ENCODE measurements at regions not wholly inside any gene's neighbourhood (a gene's known extent, or its start where the extent isn't known, plus 50 kb on each side); places are given as distances from the start of the nearest gene placed in this dataset.
"Not testable (repeated sequence)": the region's sequence is repeated elsewhere in the genome, so short reads cannot be mapped to it uniquely, and the experiment has no call there.

- no peak for DNase-seq
Measured at GRCh38 chr2:75982719-75983118, 272.0 kb upstream of the GCFC2 start.

DNA sequence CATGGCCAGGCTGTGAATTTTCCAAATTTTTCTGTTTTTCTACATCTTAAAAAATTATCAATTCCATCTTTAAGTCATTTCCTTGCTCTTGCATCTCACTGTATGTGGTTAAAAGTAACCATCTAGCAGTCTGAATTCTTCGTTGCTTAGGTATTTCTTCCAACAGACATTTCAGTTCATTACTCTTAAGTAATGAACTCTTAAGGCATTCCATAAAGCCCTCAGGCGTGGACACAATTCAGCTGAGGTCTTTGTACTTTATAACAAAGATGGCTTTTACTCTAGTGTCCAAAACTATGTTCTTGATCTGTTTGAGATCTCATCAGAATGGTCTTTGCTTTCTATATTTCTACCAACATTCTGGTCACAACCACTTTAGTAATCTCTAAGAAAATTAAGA lies 253.9 kb upstream of the GCFC2 start:
- no peak for DNase-seq

- no peak for DNase-seq
Measured at GRCh38 chr2:75960472-75961009, 249.8 kb upstream of the GCFC2 start.

- DNase-seq, result no peak
Measured at GRCh38 chr2:75959724-75960471, 249.2 kb upstream of the GCFC2 start.

DNA sequence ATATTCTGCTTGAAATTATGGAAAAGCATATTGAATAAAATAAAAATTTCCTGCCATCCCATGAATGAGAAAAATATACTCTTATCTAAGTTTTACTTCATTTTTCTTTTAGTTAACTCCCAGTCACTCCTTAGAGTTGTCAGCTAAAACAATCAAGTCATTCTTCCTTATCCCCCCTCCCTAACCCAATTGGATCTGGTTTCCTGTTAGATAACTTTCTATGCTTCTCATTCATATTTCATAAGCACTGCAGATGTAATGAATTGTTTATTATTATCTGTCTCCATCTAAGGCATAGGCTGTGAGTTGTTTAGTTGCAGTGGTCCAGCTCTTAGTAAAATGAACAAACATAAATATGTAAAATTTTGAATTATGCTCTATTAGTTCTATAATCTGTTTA lies 244.0 kb upstream of the GCFC2 start:
- no peak for DNase-seq

GRCh38 chr2:75952173-75952572 lies 241.5 kb upstream of the GCFC2 start:
- DNase-seq, result no peak

- no peak for DNase-seq
Measured at GRCh38 chr2:75949385-75950030, 238.8 kb upstream of the GCFC2 start.

DNA sequence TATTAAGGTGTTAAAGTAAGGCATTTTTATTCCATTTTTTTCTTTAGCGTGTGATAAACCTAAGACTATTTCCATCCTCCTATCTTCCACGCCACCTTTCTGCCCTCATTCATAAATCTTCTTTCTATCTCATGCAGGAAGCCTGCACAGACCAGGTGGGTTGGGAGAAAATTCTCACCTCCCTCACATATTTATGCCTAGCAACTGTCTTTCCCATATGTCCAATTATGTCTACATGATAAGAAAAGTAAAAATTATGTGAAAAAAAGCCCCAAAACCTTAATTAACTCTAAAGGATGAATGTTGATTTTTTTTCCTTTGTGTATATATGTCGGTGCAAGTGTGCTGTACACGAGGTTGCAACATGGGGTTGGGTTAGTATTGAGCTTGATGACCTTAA lies 225.6 kb upstream of the GCFC2 start:
- DNase-seq, result no peak

- DNase-seq, result no peak
Measured at GRCh38 chr2:75932996-75933395, 222.3 kb upstream of the GCFC2 start.

DNA sequence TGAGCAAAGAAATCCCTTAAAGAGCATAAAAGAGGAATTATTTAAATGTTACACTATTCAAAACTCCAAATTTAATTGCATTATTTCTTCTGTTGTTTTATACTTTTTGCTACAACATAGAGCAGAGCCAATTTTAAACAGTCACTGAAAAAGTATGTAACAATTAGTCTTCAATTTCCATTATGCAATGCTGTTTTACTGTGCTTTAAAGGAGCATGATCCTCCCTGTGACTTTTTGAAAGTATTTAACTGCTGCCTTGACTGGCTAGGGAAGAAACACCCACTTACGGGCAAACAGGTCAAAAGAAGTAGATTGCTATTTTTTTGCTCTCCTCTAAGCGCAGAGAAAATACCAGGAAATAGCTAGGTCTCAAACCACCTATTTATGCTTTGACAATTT lies 217.4 kb upstream of the GCFC2 start:
- no peak for DNase-seq

DNA sequence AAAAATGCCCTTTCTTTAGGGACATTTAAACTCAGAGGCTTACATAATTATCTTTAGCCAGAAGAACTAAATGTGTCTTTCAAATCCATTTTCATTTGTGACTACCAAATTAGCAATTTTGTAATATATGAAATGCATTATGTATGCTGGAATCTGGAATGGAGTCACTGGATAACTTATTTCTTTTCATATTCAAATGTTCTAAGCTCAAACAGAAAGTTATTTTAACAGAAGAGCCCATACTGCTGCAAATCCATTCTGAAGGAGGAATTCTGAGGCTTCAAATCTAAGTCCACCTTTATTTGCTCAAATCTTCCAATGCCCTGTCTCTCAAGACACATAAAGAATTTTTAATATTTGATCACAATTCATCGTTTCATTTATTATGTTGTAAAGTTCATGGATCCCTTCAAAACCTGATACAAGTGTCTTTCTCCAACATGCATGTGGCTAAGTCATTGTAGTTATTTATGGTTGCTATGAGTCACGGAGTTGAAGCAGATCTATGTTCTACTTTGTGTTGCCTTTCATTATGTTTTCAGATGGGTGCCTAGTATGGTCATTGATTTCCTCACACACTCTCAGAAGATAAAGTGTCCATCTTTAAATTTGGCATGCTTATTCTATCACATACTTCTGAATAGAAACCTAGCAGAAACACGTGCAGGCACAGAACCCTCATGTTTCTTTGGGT lies 214.8 kb upstream of the GCFC2 start:
- DNase-seq, result no peak

DNA sequence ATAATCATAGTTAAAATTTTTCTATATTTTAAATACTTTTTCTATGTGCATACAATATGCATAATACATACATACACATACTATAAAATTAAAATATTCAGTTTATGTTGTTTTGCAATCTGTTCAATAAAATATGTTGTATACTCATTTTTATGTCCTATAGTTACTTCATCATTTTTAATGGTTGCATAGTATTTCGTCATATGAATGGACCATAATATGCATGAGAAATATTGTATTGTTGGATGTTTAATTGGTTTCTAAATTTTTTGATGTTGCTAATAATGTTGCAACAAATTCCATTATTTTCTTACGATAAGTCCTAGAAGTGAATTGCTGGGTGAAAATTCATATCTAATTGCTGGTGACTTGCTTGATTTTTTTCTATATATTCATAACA lies 211.5 kb upstream of the GCFC2 start:
- DNase-seq, result no peak

DNA sequence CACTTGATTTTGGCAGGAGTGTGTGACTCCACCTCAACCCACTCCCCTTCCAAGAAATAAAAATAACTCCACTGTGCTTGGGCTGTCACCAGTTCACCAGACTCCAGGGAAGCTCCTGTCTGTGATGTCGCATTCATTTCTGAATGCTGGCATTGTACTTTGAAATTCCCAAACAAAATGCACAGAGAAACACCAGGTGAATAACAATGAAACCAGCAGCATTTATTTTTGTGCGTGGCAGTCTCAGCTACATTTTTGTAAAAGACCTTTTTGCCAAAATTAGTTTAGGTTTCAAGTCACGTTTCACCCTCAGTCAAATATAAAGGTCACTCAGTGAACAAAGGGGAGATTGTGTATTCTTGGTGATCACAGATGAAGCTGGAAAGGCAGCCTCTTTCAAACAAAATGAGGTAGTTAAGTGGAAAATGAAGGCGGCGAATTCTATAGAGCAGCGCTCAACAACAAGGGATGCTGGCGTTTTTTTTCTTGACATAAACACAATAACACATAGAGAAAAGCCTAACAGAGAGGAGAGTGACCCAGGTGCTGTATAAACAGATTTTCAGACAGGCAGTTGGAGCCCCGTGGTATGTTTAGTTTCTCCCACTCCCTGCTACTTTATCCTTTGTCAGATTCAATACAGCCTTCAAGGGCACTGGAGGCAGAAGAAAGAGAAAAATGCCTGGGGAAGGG lies 210.3 kb upstream of the GCFC2 start:
- peak; percentile 68 for DNase-seq

GRCh38 chr2:75915851-75916634 lies 205.3 kb upstream of the GCFC2 start:
- DNase-seq, result no peak

- DNase-seq, result peak; percentile 40
Measured at GRCh38 chr2:75896779-75897366, 186.2 kb upstream of the GCFC2 start.

GRCh38 chr2:75894170-75894569 lies 183.5 kb upstream of the GCFC2 start:
- no peak for DNase-seq

DNA sequence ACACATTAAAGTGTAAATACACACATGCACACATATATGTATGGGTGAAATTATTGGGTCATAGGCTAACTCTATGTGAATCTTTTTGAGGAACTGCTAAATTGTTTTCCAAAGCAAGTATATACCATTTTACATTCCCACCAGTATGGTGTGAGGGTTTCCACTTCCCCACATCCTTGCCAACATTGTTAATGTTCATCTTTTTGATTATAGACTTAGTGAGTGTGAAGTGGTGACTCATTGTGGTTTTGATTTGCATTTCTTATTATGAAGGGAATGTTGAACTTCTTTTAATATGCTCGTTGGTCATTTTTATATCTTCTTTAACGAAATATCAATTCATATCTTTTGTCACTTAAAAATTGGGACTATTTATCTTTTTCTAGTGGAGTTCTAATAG lies 181.8 kb upstream of the GCFC2 start:
- no peak for DNase-seq

- no peak for DNase-seq
Measured at GRCh38 chr2:75882530-75882929, 171.8 kb upstream of the GCFC2 start.

DNA sequence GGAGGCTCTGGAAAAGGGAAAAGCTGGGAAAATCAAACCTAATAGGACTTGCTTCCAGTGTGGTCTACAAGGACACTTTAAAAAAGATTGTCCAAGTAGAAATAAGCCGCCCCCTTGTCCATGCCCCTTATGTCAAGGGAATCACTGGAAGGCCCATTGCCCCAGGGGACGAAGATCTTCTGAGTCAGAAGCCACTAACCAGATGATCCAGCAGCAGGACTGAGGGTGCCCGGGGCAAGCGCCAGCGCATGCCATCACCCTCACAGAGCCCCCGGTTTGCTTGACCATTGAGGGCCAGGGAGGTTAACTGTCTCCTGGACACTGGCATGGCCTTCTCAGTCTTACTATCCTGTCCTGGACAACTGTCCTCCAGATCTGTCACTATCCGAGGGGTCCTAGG lies 164.9 kb upstream of the GCFC2 start:
- not testable (repeated sequence) for DNase-seq

DNA sequence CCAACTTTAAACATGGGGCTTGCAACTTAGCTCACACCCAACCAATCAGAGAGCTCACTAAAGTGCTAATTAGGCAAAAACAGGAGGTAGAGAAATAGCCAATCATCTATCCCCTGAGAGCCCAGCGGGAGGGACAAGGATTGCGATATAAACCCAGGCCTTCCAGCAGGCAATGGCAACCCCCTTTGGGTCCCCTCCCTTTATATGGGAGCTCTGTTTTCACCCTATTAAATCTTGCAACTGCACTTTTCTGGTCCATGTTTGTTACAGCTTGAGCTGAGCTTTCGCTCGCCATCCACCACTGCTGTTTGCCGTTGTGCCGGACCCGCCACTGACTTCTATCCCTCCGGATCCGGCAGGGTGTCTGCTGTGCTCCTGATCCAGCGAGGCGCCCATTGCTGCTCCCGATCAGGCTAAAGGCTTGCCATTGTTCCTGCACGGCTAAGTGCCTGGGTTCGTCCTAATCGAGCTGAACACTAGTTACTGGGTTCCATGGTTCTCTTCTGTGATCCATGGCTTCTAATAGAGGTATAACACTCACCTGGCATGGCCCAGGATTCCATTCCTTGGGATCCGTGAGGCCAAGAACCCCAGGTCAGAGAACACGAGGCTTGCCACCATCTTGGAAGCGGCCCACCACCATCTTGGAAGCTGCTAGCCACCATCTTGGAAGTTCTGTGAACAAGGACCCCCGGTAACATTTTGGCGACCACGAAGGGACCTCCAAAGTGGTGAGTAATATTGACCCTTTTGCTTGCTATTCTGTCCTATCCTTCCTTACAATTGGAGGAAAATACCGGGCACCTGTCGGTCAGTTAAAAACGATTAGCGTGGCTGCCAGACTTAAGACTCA lies 161.3 kb upstream of the GCFC2 start:
- not testable (repeated sequence) for DNase-seq

DNA sequence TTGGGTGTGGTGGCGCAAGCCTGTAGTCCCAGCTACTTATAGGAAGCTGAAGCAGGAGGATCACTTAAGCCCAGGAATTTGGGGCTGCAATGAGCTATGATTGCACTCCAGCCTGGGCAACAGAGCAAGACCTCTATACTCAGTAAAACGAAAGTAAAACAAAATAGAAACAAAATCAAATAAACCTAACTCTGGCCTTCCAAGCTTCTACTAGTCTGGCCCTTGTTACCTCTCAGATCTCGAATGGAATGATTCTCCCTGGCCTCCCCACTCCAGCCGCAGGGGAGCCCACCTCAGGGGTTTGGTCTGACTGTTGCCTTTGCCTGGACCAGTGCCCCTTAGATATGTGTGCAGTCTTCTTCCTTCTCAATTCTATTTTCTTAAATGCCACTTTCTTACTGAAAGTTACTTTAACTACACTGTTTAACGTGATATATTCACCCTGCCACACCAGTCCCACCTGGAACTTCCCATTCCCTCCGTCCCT lies 160.0 kb upstream of the GCFC2 start:
- no peak for DNase-seq

All from NCI-H774 (cell line).